Fibroblast of peridontal ligament (primary cell): ENCODE measurements at regions not wholly inside any gene's neighbourhood (a gene's known extent, or its start where the extent isn't known, plus 50 kb on each side); places are given as distances from the start of the nearest gene placed in this dataset.

ENCODE experiments used
- DNase-seq: peaks from one replicate; pipeline ENCODE4 v3.0.0-alpha.2; 2010; ENCODE audit errors: extremely low read depth

- no peak for DNase-seq
Measured at GRCh38 chr3:187618722-187619121, 51.5 kb downstream of the SST start.

DNA sequence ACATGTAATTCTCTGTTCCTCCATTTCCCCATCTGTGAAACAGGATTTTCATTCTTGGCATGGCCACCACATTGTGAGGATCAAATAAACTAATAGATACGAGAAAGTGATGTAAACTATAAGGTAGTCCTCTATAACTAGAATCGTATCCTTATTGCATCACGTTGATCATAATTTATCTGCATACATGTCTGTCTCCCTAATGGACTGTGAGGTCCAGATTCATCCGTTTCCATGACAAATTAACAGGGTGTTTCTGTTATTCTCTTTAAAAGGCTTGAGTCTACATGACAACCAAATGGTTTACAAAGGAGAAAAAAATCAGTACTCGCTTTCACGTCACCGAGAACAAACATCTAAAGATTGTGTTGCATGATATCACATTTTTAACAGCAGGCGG lies 53.0 kb downstream of the SST start:
- DNase-seq, result no peak

- DNase-seq, result peak; percentile 60
Measured at GRCh38 chr3:187616307-187616972, 53.8 kb downstream of the SST start.

DNA sequence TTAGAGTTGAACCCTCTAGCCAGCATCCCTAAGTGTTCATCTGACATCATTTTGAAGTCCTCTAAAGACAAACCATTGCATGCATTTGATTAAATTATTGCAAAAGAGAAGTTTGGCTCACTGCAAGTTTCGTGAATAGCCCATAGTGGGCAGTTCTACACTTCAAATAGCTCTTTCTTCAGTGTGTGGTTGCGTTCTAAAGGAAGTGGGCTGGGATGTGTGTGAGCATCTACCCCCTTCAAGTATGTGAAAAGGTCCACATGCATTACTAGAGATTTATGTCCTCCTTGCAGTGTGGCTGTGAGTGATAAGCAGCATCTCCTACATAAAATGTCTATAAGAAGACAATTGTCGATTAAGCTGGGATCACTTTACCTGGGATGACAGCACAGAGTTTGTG lies 54.6 kb downstream of the SST start:
- DNase-seq, result no peak

DNA sequence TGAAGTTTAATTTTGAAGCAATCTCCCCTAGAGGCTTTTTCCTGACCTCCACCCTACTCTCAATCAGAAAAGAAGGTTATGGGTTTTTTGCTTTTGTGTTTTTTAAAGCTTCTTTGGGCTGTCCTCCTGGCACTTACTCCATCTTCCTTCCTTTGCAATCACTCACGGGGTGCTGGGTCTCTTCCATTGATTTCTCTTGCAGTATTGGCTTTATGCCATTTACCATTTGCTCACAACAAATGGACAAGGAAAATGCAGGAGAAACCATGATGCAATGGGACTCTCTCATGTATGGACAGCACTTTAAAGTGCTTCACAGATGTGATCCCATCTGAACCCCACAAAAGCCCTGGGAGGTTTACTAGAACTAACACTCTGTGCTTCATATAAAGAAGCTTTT lies 57.5 kb downstream of the SST start:
- no peak for DNase-seq

- DNase-seq, result peak; percentile 34
Measured at GRCh38 chr3:187610981-187611511, 59.1 kb downstream of the SST start.

DNA sequence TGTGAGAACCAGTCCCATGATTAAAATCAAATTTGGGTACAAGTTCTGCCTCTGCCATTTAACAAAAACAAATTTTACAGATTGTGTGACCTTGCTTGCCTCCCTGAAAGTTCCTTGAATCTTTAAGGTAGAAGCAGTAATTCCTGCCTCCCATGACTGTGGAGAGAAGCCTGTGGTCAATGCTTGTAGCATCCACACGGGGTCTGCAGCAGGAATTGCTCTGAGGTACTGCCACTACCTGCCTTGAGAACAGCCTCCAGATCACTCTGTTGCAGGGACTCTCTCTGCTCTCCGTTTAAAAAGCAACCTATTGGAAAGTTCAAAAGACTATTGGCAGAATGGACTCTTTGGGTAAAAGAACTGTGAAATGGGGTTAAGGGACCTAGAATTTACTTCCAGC lies 75.9 kb downstream of the SST start:
- no peak for DNase-seq

GRCh38 chr3:187593451-187593850 lies 76.7 kb downstream of the SST start:
- DNase-seq, result no peak

DNA sequence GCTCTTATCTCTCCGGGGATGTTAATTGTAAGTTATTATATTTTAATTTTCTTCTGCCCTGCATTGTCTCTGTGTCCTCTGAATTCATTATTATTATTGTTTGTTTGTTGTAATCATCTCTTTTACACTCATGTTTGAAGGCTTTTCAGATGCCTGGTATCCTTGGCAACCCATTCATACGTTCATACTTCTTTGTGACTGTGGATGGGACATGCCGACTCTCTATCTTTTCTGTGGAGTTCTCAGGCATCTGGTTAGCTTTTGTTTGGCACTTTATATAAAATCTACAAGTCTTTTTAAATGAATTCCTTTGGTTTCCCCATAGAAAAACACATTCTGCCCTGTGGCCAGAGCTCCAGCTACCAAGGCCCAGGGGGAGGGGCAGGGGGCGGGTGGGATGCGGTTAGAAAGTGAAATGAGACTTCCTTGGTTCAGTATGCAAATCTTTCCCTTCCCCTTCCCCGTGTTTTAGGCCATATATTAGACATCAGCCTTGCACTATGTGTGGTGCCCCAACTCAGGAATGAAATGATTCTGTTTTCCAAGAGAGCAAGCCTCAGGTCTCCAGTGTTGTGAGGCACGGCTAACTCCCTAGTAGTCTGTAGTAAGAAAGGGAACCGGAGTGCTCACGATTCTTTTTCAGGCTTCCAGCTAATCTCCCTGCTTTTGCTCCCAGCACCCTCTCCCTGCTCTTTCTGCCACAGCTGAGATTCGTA lies 79.2 kb downstream of the SST start:
- DNase-seq, result no peak

DNA sequence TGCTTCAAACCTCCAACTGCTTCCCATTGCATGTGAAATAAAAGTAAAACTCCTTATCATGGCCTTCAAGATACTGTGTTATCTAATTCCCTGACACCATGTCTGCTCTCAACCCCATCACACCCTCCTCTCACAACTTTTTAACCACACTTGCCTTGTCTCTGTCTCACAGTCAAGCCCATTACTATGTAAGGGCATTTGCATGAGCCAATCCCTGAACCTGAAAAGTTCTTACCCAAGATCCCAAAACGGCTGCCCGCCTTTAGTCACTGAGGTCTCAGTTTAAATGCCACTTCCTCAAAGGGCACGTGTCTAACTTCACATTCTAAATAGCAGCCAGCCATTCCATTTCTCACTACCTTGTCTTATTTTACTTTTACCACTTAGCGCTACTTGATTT lies 83.1 kb downstream of the SST start:
- no peak for DNase-seq

GRCh38 chr3:187586226-187586625 lies 84.0 kb downstream of the SST start:
- no peak for DNase-seq

- no peak for DNase-seq
Measured at GRCh38 chr3:187572441-187572840, 97.8 kb downstream of the SST start.

GRCh38 chr3:187571701-187572100 lies 98.5 kb downstream of the SST start:
- no peak for DNase-seq

DNA sequence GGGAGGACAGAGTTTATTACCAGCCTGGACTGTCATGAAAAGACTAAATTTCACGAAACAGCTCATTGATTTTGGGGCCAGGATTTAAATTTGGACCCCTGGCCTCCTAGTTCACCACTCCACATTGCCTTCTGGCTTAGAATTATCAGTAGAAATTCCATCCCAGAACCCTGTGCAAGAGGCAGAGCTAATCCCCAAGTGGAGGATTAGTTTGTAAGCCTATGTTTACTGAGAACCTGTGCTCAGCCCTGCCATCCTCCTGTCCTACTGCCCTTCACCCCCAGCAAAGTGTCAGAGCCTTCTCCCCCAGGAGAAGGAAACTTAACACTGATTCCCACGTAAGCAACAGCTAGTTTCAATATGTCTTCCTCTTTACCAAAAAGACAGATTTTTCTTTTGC lies 99.4 kb downstream of the SST start:
- DNase-seq, result no peak

- DNase-seq, result no peak
Measured at GRCh38 chr3:187568171-187568570, 102.0 kb downstream of the SST start.

GRCh38 chr3:187567661-187568121 lies 102.5 kb downstream of the SST start:
- peak; percentile 39 for DNase-seq

DNA sequence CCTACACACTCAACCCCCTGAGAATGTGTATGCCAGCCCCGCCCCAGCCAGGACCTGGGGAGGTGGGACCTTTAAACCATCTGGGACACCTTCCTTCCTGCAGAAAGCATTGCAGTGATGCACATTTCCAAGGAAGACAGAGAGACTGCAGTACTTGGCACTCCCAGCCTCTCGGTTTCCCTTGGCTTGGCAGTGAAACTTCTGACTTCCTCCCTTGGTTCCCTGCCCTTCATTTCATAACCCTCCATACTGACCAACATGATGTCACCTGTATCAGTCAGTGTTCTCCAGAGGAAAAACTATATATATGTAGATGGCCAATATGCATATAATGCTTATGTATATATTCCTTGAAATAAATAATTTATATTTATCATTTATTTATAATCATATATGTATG lies 103.2 kb downstream of the SST start:
- peak; percentile 4 for DNase-seq

DNA sequence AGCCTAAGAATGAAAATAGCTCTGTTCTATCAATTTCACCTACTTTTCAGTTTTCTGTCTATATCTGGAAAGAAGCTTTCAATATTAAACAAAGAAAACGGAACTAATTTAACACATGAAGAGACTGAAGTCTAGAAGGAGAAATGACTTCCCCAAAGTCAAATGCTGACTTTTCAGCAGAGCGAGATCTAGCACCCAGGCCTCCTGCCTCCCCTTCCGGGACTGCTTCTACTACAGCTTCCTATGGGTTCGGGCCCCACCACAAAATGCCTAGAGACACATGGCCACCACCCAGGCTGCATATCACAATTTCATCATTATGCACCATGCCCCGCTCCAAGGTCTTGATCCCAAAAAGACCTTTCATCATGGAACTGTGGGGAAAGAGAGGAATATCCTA lies 104.5 kb downstream of the SST start:
- no peak for DNase-seq

GRCh38 chr3:187558990-187559389 lies 111.2 kb downstream of the SST start:
- no peak for DNase-seq

DNA sequence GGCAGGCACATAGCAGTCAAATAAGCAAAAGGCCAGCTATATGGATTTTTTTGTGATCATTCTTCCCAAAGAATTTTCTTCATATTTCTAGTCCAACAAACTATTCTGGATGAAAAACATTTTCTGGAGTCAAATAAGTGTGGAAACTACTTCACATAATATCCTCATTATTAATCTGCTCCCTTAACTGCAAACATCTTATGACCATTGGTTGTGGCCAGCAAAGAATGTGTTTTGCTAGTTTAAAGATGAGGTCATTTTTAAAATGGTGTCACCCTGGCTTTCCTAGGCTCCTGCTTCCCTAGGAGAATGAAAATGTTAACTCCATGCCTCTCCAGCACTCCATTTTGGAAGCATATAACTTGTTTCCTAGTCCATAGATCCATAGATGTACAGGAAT lies 118.8 kb downstream of the SST start:
- no peak for DNase-seq

- no peak for DNase-seq
Measured at GRCh38 chr3:187550446-187550845, 119.7 kb downstream of the SST start.

GRCh38 chr3:187545366-187545765 lies 124.8 kb downstream of the SST start:
- DNase-seq, result no peak

DNA sequence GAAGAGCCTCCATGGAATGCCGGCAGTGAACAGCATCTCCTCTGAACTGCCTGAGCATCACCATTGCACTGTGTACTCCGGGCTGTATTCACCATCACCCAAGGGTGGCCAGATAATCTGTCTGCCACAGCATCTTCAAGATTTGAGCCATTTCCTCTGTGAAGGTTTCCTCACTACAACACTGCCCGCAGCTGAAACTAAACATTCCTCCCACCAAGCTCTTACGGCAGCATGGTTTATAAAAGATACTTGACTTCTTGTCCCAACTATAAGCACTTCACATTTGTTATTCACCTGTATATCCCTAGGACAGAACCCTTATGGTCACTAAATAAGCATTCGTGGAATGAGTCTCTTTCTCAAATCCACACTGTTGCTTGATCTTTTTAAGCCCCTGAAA lies 125.9 kb downstream of the SST start:
- DNase-seq, result no peak
